ENCODE measurements at regions not wholly inside any gene's neighbourhood (a gene's known extent, or its start where the extent isn't known, plus 50 kb on each side); places are given as distances from the start of the nearest gene placed in this dataset.

GRCh38 chr5:22908129-22908528 is 55.0 kb upstream of the CDH12 start:
- Histone ChIP-seq H3K27ac (no peak overlapping the region), H3K4me1 (no peaks in the 10 kb centered on the region), H3K9me3 (no peaks in the 10 kb centered on the region), H3K4me3 (no peak overlapping the region), H3K36me3 (no peaks in the 10 kb centered on the region), H3K27me3 (no peaks in the 10 kb centered on the region)
- intact Hi-C loops (cut with DNase I) = no loop called here
- ATAC-seq = no peak
- no peak for TF ChIP-seq CTCF (IDR thresholded peaks at IDR 0.05)
- DNase-seq = no peak

Measured in left lung (tissue), 4 donors.